H1 (cell line): ENCODE measurements at regions not wholly inside any gene's neighbourhood (a gene's known extent, or its start where the extent isn't known, plus 50 kb on each side); places are given as distances from the start of the nearest gene placed in this dataset.

Experiments
- CTCF ChIA-PET: fragments of 300-600 bp; sonication (Branson Sonifier 250); formaldehyde crosslinking; loops from one replicate; lab custom pipeline; 2021; ENCODE audit not compliant: partially characterized antibody; lab: Charles Lee
- POLR2A ChIA-PET: fragments of 300-600 bp; sonication (Branson Sonifier 250); formaldehyde crosslinking; loops from one replicate; lab custom pipeline; 2021; ENCODE audit warnings: inconsistent platforms; ENCODE audit not compliant: partially characterized antibody; lab: Charles Lee
- DNase-seq, 2 experiments: peaks; one replicate each; pipeline versions ENCODE4 v3.0.0 to v3.0.0-alpha.2; 2010 to 2022; ENCODE audit warnings: low spot score in 2 of 2, low read depth in 1 of 2, mixed read lengths in 1 of 2
- FAIRE-seq: peaks from 2 replicates; lab custom pipeline; 2011; peaks lifted over from hg19 to GRCh38; lab: Jason Lieb, UNC
- H2AFZ ChIP-seq: 2 replicates; pipeline ENCODE4 v1.8.1; 2012; ENCODE audit warnings: low read length, inconsistent platforms
- H2AK5ac ChIP-seq: 2 replicates; pipeline ENCODE4 v1.6.1; 2013; ENCODE audit warnings: low read depth, low read length
- H2BK120ac ChIP-seq: replicated peaks from 2 replicates; pipeline ENCODE3; 2013; ENCODE audit warnings: low read depth, low read length, inconsistent platforms
- H2BK12ac ChIP-seq: 2 replicates; pipeline ENCODE4 v1.6.1; 2013; ENCODE audit warnings: low read depth, low read length
- H2BK15ac ChIP-seq: 2 replicates; pipeline ENCODE4 v1.6.1; 2013; ENCODE audit warnings: low read length
- H2BK20ac ChIP-seq: 2 replicates; pipeline ENCODE4 v1.6.1; 2013; ENCODE audit warnings: low read length
- H2BK5ac ChIP-seq: 2 replicates; pipeline ENCODE4 v1.6.1; 2013; ENCODE audit warnings: low read depth, low read length
- H3K14ac ChIP-seq: 2 replicates; pipeline ENCODE4 v1.6.1; 2013; ENCODE audit warnings: inconsistent platforms; ENCODE audit not compliant: insufficient read length
- H3K18ac ChIP-seq: 2 replicates; pipeline ENCODE4 v1.6.1; 2013; ENCODE audit warnings: low read length; ENCODE audit errors: extremely low read depth
- H3K23ac ChIP-seq: 2 replicates; pipeline ENCODE4 v1.6.1; 2013; ENCODE audit warnings: inconsistent platforms; ENCODE audit not compliant: insufficient read length
- H3K23me2 ChIP-seq: 2 replicates; pipeline ENCODE4 v1.6.1; 2013; ENCODE audit warnings: low read depth, low read length
- H3K27ac ChIP-seq: 2 replicates; pipeline ENCODE4 v1.6.1; 2011; ENCODE audit warnings: low read depth, low read length, inconsistent platforms
- H3K27me3 ChIP-seq, 4 experiments: replicated peaks in 1 of 4; 1 replicate in 1 of 4; 2 replicates in 3 of 4; pipeline versions ENCODE4 v1.6.1 to v1.8.1; 2011 to 2013; ENCODE audit warnings: low read length in 3 of 4, mild to moderate bottlenecking in 3 of 4, inconsistent platforms in 2 of 4, mixed read lengths in 2 of 4, moderate library complexity in 1 of 4; ENCODE audit not compliant: control insufficient read depth in 3 of 4, insufficient read depth in 3 of 4; ENCODE audit errors: extremely low read depth in 1 of 4
- H3K36me3 ChIP-seq, 4 experiments: 2 replicates each; pipeline versions ENCODE4 v1.6.1 to v1.8.1; 2011 to 2013; ENCODE audit warnings: mild to moderate bottlenecking in 4 of 4, low read length in 3 of 4, moderate library complexity in 2 of 4, control low read depth in 1 of 4, inconsistent platforms in 1 of 4; ENCODE audit not compliant: insufficient read depth in 4 of 4, control insufficient read depth in 2 of 4
- H3K4ac ChIP-seq: replicated peaks from 2 replicates; pipeline ENCODE3; 2013; ENCODE audit warnings: low read length, low read depth, mixed read lengths, inconsistent platforms; ENCODE audit not compliant: insufficient read length
- H3K4me1 ChIP-seq, 4 experiments: replicated peaks in 1 of 4; 1 replicate in 1 of 4; 2 replicates in 3 of 4; pipeline versions ENCODE4 v1.6.1 to v1.8.1; 2011 to 2013; ENCODE audit warnings: low read length in 3 of 4, inconsistent platforms in 2 of 4, mixed read lengths in 1 of 4; ENCODE audit not compliant: insufficient read depth in 4 of 4, control insufficient read depth in 3 of 4
- H3K4me2 ChIP-seq, 2 experiments: 2 replicates each; pipeline versions ENCODE4 v1.6.1 to v1.8.1; 2011 to 2013; ENCODE audit warnings: low read depth in 2 of 2, low read length in 2 of 2, control low read depth in 1 of 2, inconsistent platforms in 1 of 2, mild to moderate bottlenecking in 1 of 2; ENCODE audit not compliant: insufficient read depth in 1 of 2
- H3K4me3 ChIP-seq, 4 experiments: fragments of 200-600, 300-600 bp in 1 of 4; sonication (generic), shearing (Covaris generic), sonication (Bioruptor Twin) in 1 of 4; 2 replicates each; pipeline versions ENCODE4 v1.5.1 to v1.8.1; 2011 to 2016; ENCODE audit warnings: low read length in 4 of 4, low read depth in 3 of 4, control low read depth in 2 of 4, inconsistent platforms in 2 of 4, mild to moderate bottlenecking in 2 of 4, mixed read lengths in 1 of 4, moderate library complexity in 1 of 4; ENCODE audit not compliant: insufficient read depth in 2 of 4; ENCODE audit errors: extremely low read depth in 1 of 4
- H3K56ac ChIP-seq: replicated peaks from 2 replicates; pipeline ENCODE3; 2013; ENCODE audit warnings: low read depth, mild to moderate bottlenecking, mixed read lengths, low read length, inconsistent platforms; ENCODE audit not compliant: insufficient read length
- H3K79me1 ChIP-seq: 2 replicates; pipeline ENCODE4 v1.6.1; 2013; ENCODE audit warnings: low read depth, low read length, control low read depth
- H3K79me2 ChIP-seq, 2 experiments: 2 replicates each; pipeline versions ENCODE4 v1.6.1 to v1.8.1; 2012 to 2013; ENCODE audit warnings: low read length in 2 of 2, mild to moderate bottlenecking in 2 of 2, inconsistent platforms in 1 of 2; ENCODE audit not compliant: insufficient read depth in 2 of 2, control insufficient read depth in 1 of 2
- H3K9ac ChIP-seq, 4 experiments: replicated peaks in 1 of 4; 1 replicate in 1 of 4; 2 replicates in 3 of 4; pipeline versions ENCODE4 v1.6.1 to v1.8.1; 2011 to 2013; ENCODE audit warnings: low read depth in 3 of 4, low read length in 3 of 4, control low read depth in 2 of 4, mild to moderate bottlenecking in 2 of 4, moderate library complexity in 2 of 4, inconsistent platforms in 1 of 4; ENCODE audit errors: extremely low read depth in 1 of 4
- H3K9me3 ChIP-seq, 2 experiments: 2 replicates each; pipeline versions ENCODE4 v1.6.1 to v1.8.1; 2012 to 2013; ENCODE audit warnings: mild to moderate bottlenecking in 2 of 2, moderate library complexity in 2 of 2, control low read depth in 1 of 2, inconsistent platforms in 1 of 2, low read depth in 1 of 2, low read length in 1 of 2, mixed read lengths in 1 of 2; ENCODE audit not compliant: insufficient read depth in 2 of 2
- H4K20me1 ChIP-seq, 2 experiments: replicated peaks in 1 of 2; 2 replicates each; pipeline versions ENCODE3 to v1.8.1; 2011 to 2013; ENCODE audit warnings: inconsistent platforms in 2 of 2, low read length in 2 of 2, mild to moderate bottlenecking in 1 of 2; ENCODE audit not compliant: insufficient read depth in 2 of 2, control insufficient read depth in 1 of 2
- H4K5ac ChIP-seq: 2 replicates; pipeline ENCODE4 v1.6.1; 2013; ENCODE audit warnings: low read length, low read depth, mixed read lengths, inconsistent platforms; ENCODE audit not compliant: insufficient read length
- H4K8ac ChIP-seq: 2 replicates; pipeline ENCODE4 v1.8.0; 2013; ENCODE audit warnings: mild to moderate bottlenecking, moderate library complexity, low read length, inconsistent platforms; ENCODE audit not compliant: insufficient read depth; ENCODE audit errors: extremely low read depth
- H4K91ac ChIP-seq: replicated peaks from 2 replicates; pipeline ENCODE3; 2013; ENCODE audit warnings: low read length, mixed read lengths, inconsistent platforms; ENCODE audit not compliant: insufficient read length
- BCL11A ChIP-seq, 2 experiments: IDR thresholded peaks; one replicate each; pipeline ENCODE4 v1.6.1; 2011; ENCODE audit warnings: low read depth in 2 of 2, low read length in 2 of 2, mild to moderate bottlenecking in 2 of 2
- CEBPB ChIP-seq: IDR thresholded peaks from 2 replicates; pipeline ENCODE4 v1.6.1; 2012; ENCODE audit warnings: low read depth, low read length
- WGBS, 2 experiments: shearing (Covaris generic) in 1 of 2; methylation state at CpG; one replicate each; pipeline versions ENCODE4 v1.1.6 to v1.1.7; 2013 to 2015; ENCODE audit warnings: low lambda C conversion rate in 2 of 2, mixed read lengths in 2 of 2, inconsistent platforms in 1 of 2, low coverage in 1 of 2, missing lambda C conversion rate in 1 of 2; ENCODE audit not compliant: insufficient replicate concordance in 2 of 2, insufficient coverage in 1 of 2, insufficient read length in 1 of 2; ENCODE audit errors: extremely low coverage in 1 of 2, missing lambda C conversion rate in 1 of 2; 5-methylcytosine and 5-hydroxymethylcytosine counted together

DNA sequence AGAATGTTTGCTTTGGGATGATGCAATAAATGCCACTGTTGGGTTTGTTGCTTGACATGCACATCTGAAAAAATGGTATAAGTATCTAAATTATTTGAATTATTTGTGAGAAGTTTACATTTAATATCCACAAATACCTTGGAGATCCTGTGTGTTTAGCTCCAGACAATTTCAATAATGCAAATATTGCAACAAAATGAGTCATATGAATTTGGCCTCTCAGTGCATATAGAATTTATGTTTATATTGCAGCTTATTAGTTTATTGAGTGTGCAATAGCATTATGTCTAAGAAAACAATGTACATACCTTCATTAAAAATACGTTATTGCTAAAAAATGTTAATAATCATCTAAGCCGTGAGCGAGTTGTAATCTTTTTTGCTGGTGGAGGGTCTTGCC is 153.3 kb downstream of the FSCB start:
- Histone ChIP-seq H2BK5ac (no peak overlapping the region), H3K27ac (no peak overlapping the region), H3K23me2 (no peaks in the 10 kb centered on the region), H3K9me3 (no peaks in the 10 kb centered on the region), H3K56ac (no peak overlapping the region), H3K18ac (no peak overlapping the region), H2BK120ac (no peak overlapping the region), H3K14ac (no peak overlapping the region), H4K91ac (no peak overlapping the region), H2BK12ac (no peak overlapping the region), H3K9ac (no peak overlapping the region), H3K79me2 (no peaks in the 10 kb centered on the region), H2AK5ac (no peak overlapping the region), H3K79me1 (no peaks in the 10 kb centered on the region), H4K5ac (no peak overlapping the region), H3K4me1 (no peaks in the 10 kb centered on the region), H3K27me3 (no peaks in the 10 kb centered on the region), H3K4me2 (no peak overlapping the region), H4K8ac (no peak overlapping the region), H3K36me3 (no peaks in the 10 kb centered on the region), H2BK20ac (no peak overlapping the region), H2BK15ac (no peak overlapping the region), H3K4ac (no peak overlapping the region), H2AFZ (no peak overlapping the region), H4K20me1 (no peaks in the 10 kb centered on the region), H3K23ac (no peak overlapping the region), H3K4me3 (no peak overlapping the region)
- 91% methylated on average over 3 of the region's 3 CpGs; no CpG with 5 or more reads in 1 of the 2 experiments for WGBS, 2 experiments
- FAIRE-seq (no peak), DNase-seq (no peak)
- CTCF ChIA-PET: interaction anchor here (1.2 kb wide), 1 partner anchor 13 kb away, joined by 4 read pairs; no protein-coding TSS in a partner anchor
- POLR2A ChIA-PET: no interaction called here
- TF ChIP-seq CEBPB (no peak; the same call in 1 of the 2 replicates), BCL11A (IDR thresholded peaks at IDR 0.05; ENCODE audit: low read depth in 2 of 2, low read length in 2 of 2) (no peak)
- TF ChIP-seq, all 59 proteins: peak for 0
